CD4-positive, alpha-beta T cell treated with Interleukin-17A for 1 hour (primary cell): ENCODE measurements at regions not wholly inside any gene's neighbourhood (a gene's known extent, or its start where the extent isn't known, plus 50 kb on each side); places are given as distances from the start of the nearest gene placed in this dataset.
"Not testable (repeated sequence)": the region's sequence is repeated elsewhere in the genome, so short reads cannot be mapped to it uniquely, and the experiment has no call there.

ENCODE experiments used
- DNase-seq: peaks from one replicate; pipeline ENCODE4 v3.0.0-alpha.2; 2020

GRCh38 chr10:125264757-125265578 lies 104.6 kb upstream of the CTBP2 start:
- DNase-seq = no peak

GRCh38 chr10:125264091-125264490 lies 103.7 kb upstream of the CTBP2 start:
- no peak for DNase-seq

- no peak for DNase-seq
Measured at GRCh38 chr10:125263551-125263950, 103.2 kb upstream of the CTBP2 start.

- no peak for DNase-seq
Measured at GRCh38 chr10:125262920-125263319, 102.6 kb upstream of the CTBP2 start.

- DNase-seq = no peak
Measured at GRCh38 chr10:125262409-125262808, 102.0 kb upstream of the CTBP2 start.

- no peak for DNase-seq
Measured at GRCh38 chr10:125261491-125262186, 101.3 kb upstream of the CTBP2 start.

- DNase-seq = no peak
Measured at GRCh38 chr10:125260260-125260659, 99.9 kb upstream of the CTBP2 start.

GRCh38 chr10:125259651-125260050 lies 99.3 kb upstream of the CTBP2 start:
- DNase-seq = no peak

GRCh38 chr10:125258676-125259075 lies 98.3 kb upstream of the CTBP2 start:
- no peak for DNase-seq

- DNase-seq = no peak
Measured at GRCh38 chr10:125257521-125258108, 97.3 kb upstream of the CTBP2 start.

- DNase-seq = no peak
Measured at GRCh38 chr10:125256026-125256425, 95.7 kb upstream of the CTBP2 start.

GRCh38 chr10:125252937-125253336 lies 92.6 kb upstream of the CTBP2 start:
- no peak for DNase-seq

GRCh38 chr10:125250834-125251233 lies 90.5 kb upstream of the CTBP2 start:
- not testable (repeated sequence) for DNase-seq

- no peak for DNase-seq
Measured at GRCh38 chr10:125249948-125250347, 89.6 kb upstream of the CTBP2 start.

- no peak for DNase-seq
Measured at GRCh38 chr10:125248489-125248888, 88.1 kb upstream of the CTBP2 start.

GRCh38 chr10:125247576-125247975 lies 87.2 kb upstream of the CTBP2 start:
- DNase-seq = no peak

GRCh38 chr10:125243532-125244253 lies 83.3 kb upstream of the CTBP2 start:
- DNase-seq = no peak

- no peak for DNase-seq
Measured at GRCh38 chr10:125238682-125239081, 78.3 kb upstream of the CTBP2 start.

- no peak for DNase-seq
Measured at GRCh38 chr10:125236091-125236490, 75.7 kb upstream of the CTBP2 start.

GRCh38 chr10:125235093-125236069 lies 75.0 kb upstream of the CTBP2 start:
- DNase-seq = no peak

- DNase-seq = not testable (repeated sequence)
Measured at GRCh38 chr10:125234576-125234975, 74.2 kb upstream of the CTBP2 start.

- no peak for DNase-seq
Measured at GRCh38 chr10:125233726-125234125, 73.4 kb upstream of the CTBP2 start.
